Ammon's horn (tissue), 1 donor: ENCODE measurements at regions not wholly inside any gene's neighbourhood (a gene's known extent, or its start where the extent isn't known, plus 50 kb on each side); places are given as distances from the start of the nearest gene placed in this dataset.
"Not testable (repeated sequence)": the region's sequence is repeated elsewhere in the genome, so short reads cannot be mapped to it uniquely, and the experiment has no call there.

Experiments used
- DNase-seq: peaks from one replicate; pipeline ENCODE4 v3.0.0-alpha.2; 2016; ENCODE audit warnings: low spot score

DNA sequence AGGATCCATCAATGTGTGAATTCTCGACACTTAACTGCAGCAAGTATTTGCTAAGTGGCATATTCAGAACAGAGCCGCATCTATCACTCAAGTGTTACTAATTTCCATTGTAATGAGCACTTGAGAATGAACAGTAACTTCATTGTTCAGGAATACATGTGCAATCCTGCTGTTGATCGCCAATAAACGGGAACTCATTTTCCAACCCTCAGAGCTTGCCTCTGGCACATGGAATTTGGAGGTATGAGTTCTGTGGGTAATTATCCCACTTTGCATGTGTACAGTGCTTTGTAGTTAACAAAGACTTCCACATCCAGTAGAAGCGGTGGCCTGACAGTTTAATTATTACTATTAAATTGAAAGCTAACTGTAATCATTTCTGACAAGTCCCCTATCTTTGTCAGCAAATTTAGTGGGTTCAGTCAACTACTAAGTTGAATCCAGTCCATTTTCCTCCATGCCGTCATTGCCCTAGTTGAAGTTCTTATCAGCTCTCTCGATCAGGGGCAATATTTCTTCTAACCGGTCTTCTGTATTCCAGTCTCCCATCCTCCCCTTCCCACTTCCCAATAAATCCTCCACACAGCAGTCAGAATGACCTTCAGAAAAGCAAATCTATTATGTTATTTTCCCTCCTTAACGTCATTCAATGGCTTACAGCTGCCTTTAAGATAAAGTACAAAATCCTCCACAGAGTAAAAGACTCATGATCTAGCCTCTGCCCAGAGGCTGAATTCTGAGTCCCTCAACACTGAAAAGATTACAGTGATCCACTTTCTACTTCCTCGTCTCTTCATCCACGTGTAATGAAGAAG is 62.4 kb upstream of the GBA3 start:
- DNase-seq = not testable (repeated sequence)

- not testable (repeated sequence) for DNase-seq
Measured at GRCh38 chr4:22631167-22631566, 61.6 kb upstream of the GBA3 start.

GRCh38 chr4:22634541-22635181 is 58.1 kb upstream of the GBA3 start:
- no peak for DNase-seq

GRCh38 chr4:22635182-22635549 is 57.6 kb upstream of the GBA3 start:
- DNase-seq = not testable (repeated sequence)

DNA sequence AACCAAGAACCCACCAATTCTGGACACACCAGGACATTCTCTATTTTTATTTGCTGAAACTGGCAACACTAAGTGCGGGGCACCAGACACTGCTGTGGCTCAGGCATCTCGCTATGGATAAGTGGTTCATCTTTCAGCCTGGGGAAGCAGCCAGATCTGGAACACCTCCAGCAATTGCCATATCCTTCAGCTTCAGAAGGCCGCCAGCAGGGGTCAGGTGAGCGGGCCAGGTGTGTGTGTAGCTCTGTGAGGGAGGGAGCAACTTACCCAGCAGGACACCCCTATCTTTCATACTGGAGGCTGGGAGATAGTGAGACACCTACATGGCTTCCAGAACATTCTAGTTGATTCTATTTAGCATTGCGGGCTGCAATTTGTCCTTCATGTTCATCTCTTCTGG is 57.0 kb upstream of the GBA3 start:
- DNase-seq = no peak

DNA sequence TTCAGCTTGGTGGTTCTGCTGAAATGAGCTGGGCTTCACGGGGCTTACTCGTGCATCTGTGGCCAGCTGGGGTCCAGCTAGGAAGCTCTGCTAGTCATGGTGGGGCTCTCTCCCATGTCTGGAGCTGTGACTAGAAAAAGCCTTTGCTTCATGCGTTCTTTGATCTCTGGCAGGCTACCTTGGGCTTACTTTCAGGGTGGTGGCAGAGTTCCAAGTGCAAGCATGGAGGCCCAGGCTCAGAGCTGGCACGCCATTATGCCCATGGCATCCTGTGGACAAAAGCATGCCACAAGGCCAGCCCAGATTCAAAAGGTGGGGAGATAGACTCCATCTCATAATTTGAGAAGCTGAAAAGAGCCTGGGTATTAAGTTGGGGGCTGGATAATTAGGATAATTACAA is 55.4 kb upstream of the GBA3 start:
- DNase-seq = no peak
